DMS79 (cell line): ENCODE measurements at regions not wholly inside any gene's neighbourhood (a gene's known extent, or its start where the extent isn't known, plus 50 kb on each side); places are given as distances from the start of the nearest gene placed in this dataset.

Experiments
- DNase-seq: peaks from one replicate; lab custom pipeline; 2025; lab: John Stamatoyannopoulos, UW

- no peak for DNase-seq
These were observed 1104.7 kb downstream of the BCL11B start for GRCh38 chr14:98167275-98167674.

- DNase-seq: no peak
These were observed 1104.3 kb downstream of the BCL11B start for GRCh38 chr14:98167705-98168104.

GRCh38 chr14:98168211-98168985 lies 1103.6 kb downstream of the BCL11B start:
- DNase-seq: no peak

GRCh38 chr14:98169170-98169587 lies 1102.8 kb downstream of the BCL11B start:
- no peak for DNase-seq

GRCh38 chr14:98170575-98170974 lies 1101.4 kb downstream of the BCL11B start:
- DNase-seq: no peak

- DNase-seq: no peak
These were observed 1100.3 kb downstream of the BCL11B start for GRCh38 chr14:98171654-98172053.

GRCh38 chr14:98172243-98172778 lies 1099.7 kb downstream of the BCL11B start:
- DNase-seq: no peak

GRCh38 chr14:98173305-98173704 lies 1098.7 kb downstream of the BCL11B start:
- DNase-seq: no peak

- no peak for DNase-seq
These were observed 1098.0 kb downstream of the BCL11B start for GRCh38 chr14:98174041-98174440.

GRCh38 chr14:98175436-98175835 lies 1096.6 kb downstream of the BCL11B start:
- no peak for DNase-seq

- no peak for DNase-seq
These were observed 1096.1 kb downstream of the BCL11B start for GRCh38 chr14:98175881-98176280.

GRCh38 chr14:98176892-98177291 lies 1095.1 kb downstream of the BCL11B start:
- DNase-seq: no peak

GRCh38 chr14:98177551-98177950 lies 1094.4 kb downstream of the BCL11B start:
- DNase-seq: no peak

GRCh38 chr14:98181241-98181640 lies 1090.8 kb downstream of the BCL11B start:
- no peak for DNase-seq

GRCh38 chr14:98181768-98182167 lies 1090.2 kb downstream of the BCL11B start:
- DNase-seq: no peak

- DNase-seq: no peak
These were observed 1089.5 kb downstream of the BCL11B start for GRCh38 chr14:98182393-98183055.

GRCh38 chr14:98183556-98183955 lies 1088.4 kb downstream of the BCL11B start:
- DNase-seq: no peak

GRCh38 chr14:98184457-98184856 lies 1087.5 kb downstream of the BCL11B start:
- DNase-seq: no peak

- no peak for DNase-seq
These were observed 1087.0 kb downstream of the BCL11B start for GRCh38 chr14:98185036-98185435.

- no peak for DNase-seq
These were observed 1085.9 kb downstream of the BCL11B start for GRCh38 chr14:98186140-98186539.

- no peak for DNase-seq
These were observed 1084.7 kb downstream of the BCL11B start for GRCh38 chr14:98187281-98187680.

GRCh38 chr14:98189062-98189461 lies 1082.9 kb downstream of the BCL11B start:
- DNase-seq: peak; percentile 37

GRCh38 chr14:98189511-98189910 lies 1082.5 kb downstream of the BCL11B start:
- no peak for DNase-seq
